GM23338 (cell line): ENCODE measurements at regions not wholly inside any gene's neighbourhood (a gene's known extent, or its start where the extent isn't known, plus 50 kb on each side); places are given as distances from the start of the nearest gene placed in this dataset.
A peak's percentile ranks its signal among the peaks of the same experiment; 100 is the strongest.

ENCODE experiments used
- ATAC-seq: fragments of 200-7000 bp; cut with Tn5 transposase; 3 replicates; pipeline ENCODE4 v1.9.1; 2020
- DNase-seq: peaks from one replicate; pipeline ENCODE4 v3.0.0-alpha.2; 2015; ENCODE audit warnings: low spot score
- H2AFZ ChIP-seq: fragments of 200-600 bp; sonication (generic); 2 replicates; pipeline ENCODE4 v1.8.0; 2016; ENCODE audit warnings: antibody characterized with exemption, mild to moderate bottlenecking, moderate library complexity
- H3F3A ChIP-seq: fragments of 200-600 bp; sonication (generic); replicated peaks from 2 replicates; pipeline ENCODE4 v1.8.0; 2017; ENCODE audit warnings: antibody characterized with exemption, mixed run types, low read depth
- H3K27ac ChIP-seq: fragments of 200-600 bp; sonication (generic); 2 replicates; pipeline ENCODE4 v1.6.1; 2016; ENCODE audit warnings: low read depth
- H3K27me3 ChIP-seq: fragments of 200-600 bp; sonication (generic); 2 replicates; pipeline ENCODE4 v1.8.0; 2016; ENCODE audit warnings: mild to moderate bottlenecking, mixed run types, moderate library complexity; ENCODE audit not compliant: insufficient read depth
- H3K36me3 ChIP-seq: fragments of 200-600 bp; sonication (generic); 2 replicates; pipeline ENCODE4 v1.8.0; 2016; ENCODE audit warnings: mild to moderate bottlenecking; ENCODE audit not compliant: insufficient read depth
- H3K4me1 ChIP-seq: fragments of 200-600 bp; sonication (generic); 2 replicates; pipeline ENCODE4 v1.8.0; 2016; ENCODE audit warnings: mild to moderate bottlenecking, moderate library complexity; ENCODE audit not compliant: insufficient read depth
- H3K4me2 ChIP-seq: fragments of 200-600 bp; sonication (generic); 2 replicates; pipeline ENCODE4 v1.7.1; 2017; ENCODE audit warnings: mixed run types
- H3K4me3 ChIP-seq: fragments of 200-600 bp; sonication (generic); 2 replicates; pipeline ENCODE4 v1.6.1; 2016; ENCODE audit warnings: mixed run types
- H3K79me2 ChIP-seq: fragments of 200-600 bp; sonication (generic); replicated peaks from 2 replicates; pipeline ENCODE4 v1.8.0; 2017; ENCODE audit warnings: mild to moderate bottlenecking; ENCODE audit not compliant: insufficient read depth
- H3K9me2 ChIP-seq: fragments of 200-600 bp; sonication (generic); 2 replicates; pipeline ENCODE4 v1.8.0; 2017; ENCODE audit not compliant: insufficient read depth
- H4K20me1 ChIP-seq: fragments of 200-600 bp; sonication (generic); replicated peaks from 2 replicates; pipeline ENCODE4 v1.8.0; 2017; ENCODE audit warnings: mild to moderate bottlenecking; ENCODE audit not compliant: insufficient read depth
- H3K27ac Mint-ChIP-seq: 2 replicates; pipeline ENCODE4 v1.8.0; 2020; ENCODE audit warnings: inconsistent platforms, mild to moderate bottlenecking, moderate library complexity, mixed read lengths
- H3K27me3 Mint-ChIP-seq: 3 replicates; pipeline ENCODE4 v1.8.0; 2022; ENCODE audit warnings: low read depth, mild to moderate bottlenecking, moderate library complexity, mixed read lengths, inconsistent platforms; ENCODE audit not compliant: insufficient read depth, poor library complexity
- H3K36me3 Mint-ChIP-seq: 3 replicates; pipeline ENCODE4 v1.8.0; 2021; ENCODE audit warnings: low read depth, mild to moderate bottlenecking, inconsistent platforms, moderate library complexity, mixed read lengths
- H3K4me1 Mint-ChIP-seq: 3 replicates; pipeline ENCODE4 v1.8.0; 2020; ENCODE audit warnings: mild to moderate bottlenecking, inconsistent platforms, mixed read lengths
- H3K4me3 Mint-ChIP-seq: 3 replicates; pipeline ENCODE4 v1.8.0; 2021; ENCODE audit warnings: moderate library complexity, mild to moderate bottlenecking, inconsistent platforms, mixed read lengths
- H3K9me3 Mint-ChIP-seq: 3 replicates; pipeline ENCODE4 v1.8.0; 2020; ENCODE audit warnings: moderate library complexity, mild to moderate bottlenecking, inconsistent platforms, mixed read lengths
- CREB1 ChIP-seq: fragments of 250-450 bp; sonication (Bioruptor Pico); IDR thresholded peaks from 2 replicates; pipeline ENCODE4 v1.5.0; 2020; ENCODE audit warnings: low read depth, mild to moderate bottlenecking, moderate library complexity
- EZH2 ChIP-seq: fragments of 200-600 bp; sonication (generic); IDR thresholded peaks from one replicate; pipeline ENCODE4 v1.8.0; 2017; ENCODE audit warnings: antibody characterized with exemption, mild to moderate bottlenecking, low read depth; ENCODE audit not compliant: unreplicated experiment
- JUNB ChIP-seq: IDR thresholded peaks from one replicate; pipeline ENCODE4 v1.6.1; 2016; ENCODE audit warnings: antibody characterized with exemption; ENCODE audit not compliant: unreplicated experiment
- NANOG ChIP-seq: IDR thresholded peaks from 2 replicates; pipeline ENCODE4 v1.6.1; 2016; ENCODE audit warnings: antibody characterized with exemption, borderline replicate concordance
- POLR2AphosphoS5 ChIP-seq: IDR thresholded peaks from 2 replicates; pipeline ENCODE4 v1.6.1; 2016; ENCODE audit warnings: antibody characterized with exemption, low read depth
- ZNF114 ChIP-seq: fragments of 250-450 bp; sonication (Bioruptor Pico); IDR thresholded peaks from 2 replicates; pipeline ENCODE4 v1.5.0; 2020; ENCODE audit warnings: mild to moderate bottlenecking, moderate library complexity
- ZNF331 ChIP-seq: fragments of 250-450 bp; sonication (Bioruptor Pico); IDR thresholded peaks from 2 replicates; pipeline ENCODE4 v1.5.0; 2020; ENCODE audit warnings: low read depth, mild to moderate bottlenecking, moderate library complexity
- TF ChIP-seq, protein P1 (sequence below), 2 experiments: fragments of 200-600 bp in 1 of 2; sonication (generic) in 1 of 2; conservative IDR thresholded peaks; 2 replicates each; pipeline versions ENCODE4 v1.5.1 to v1.6.1; 2016 to 2017; ENCODE audit warnings: antibody characterized with exemption in 2 of 2, low read depth in 2 of 2, mild to moderate bottlenecking in 2 of 2, moderate library complexity in 1 of 2

DNA sequence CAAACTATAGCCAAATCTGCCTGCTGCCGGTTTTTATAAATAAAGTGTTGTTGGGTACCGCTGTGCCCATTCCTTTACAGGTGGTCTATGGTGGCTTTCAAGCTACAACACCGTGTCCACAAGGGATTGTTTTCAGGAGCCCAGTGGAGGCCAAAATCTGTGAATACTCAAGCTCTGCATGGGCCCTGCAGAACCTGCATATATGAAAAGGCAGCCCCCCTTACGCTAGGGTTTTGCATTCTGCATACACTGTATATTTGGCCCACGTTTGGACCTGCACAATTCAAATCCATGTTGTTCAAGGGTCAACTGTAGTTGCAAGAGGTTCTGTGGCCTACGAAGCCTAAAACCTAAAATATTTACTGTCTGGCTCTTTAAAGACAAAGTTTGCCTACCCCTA, 122.2 kb upstream of the TLE3 start:
- Histone ChIP-seq H3K9me2 (no peaks in the 10 kb centered on the region), H3K79me2 (no peaks in the 10 kb centered on the region), H3F3A (no peaks in the 10 kb centered on the region), H3K4me1 (no peaks in the 10 kb centered on the region), H3K27me3 (no peaks in the 10 kb centered on the region), H3K27ac (no peak overlapping the region), H2AFZ (no peak overlapping the region), H4K20me1 (no peaks in the 10 kb centered on the region), H3K4me3 (no peak overlapping the region), H3K36me3 (no peaks in the 10 kb centered on the region), H3K4me2 (no peak overlapping the region)
- no peaks in the 10 kb centered on the region for H3K9me3 Mint-ChIP-seq
- DNase-seq (no peak), ATAC-seq (no peak)
- peaks cover 18% of the 10 kb centered on the region for H3K4me1 Mint-ChIP-seq
- TF ChIP-seq EZH2, result no peak
- TF ChIP-seq, protein P1, sequence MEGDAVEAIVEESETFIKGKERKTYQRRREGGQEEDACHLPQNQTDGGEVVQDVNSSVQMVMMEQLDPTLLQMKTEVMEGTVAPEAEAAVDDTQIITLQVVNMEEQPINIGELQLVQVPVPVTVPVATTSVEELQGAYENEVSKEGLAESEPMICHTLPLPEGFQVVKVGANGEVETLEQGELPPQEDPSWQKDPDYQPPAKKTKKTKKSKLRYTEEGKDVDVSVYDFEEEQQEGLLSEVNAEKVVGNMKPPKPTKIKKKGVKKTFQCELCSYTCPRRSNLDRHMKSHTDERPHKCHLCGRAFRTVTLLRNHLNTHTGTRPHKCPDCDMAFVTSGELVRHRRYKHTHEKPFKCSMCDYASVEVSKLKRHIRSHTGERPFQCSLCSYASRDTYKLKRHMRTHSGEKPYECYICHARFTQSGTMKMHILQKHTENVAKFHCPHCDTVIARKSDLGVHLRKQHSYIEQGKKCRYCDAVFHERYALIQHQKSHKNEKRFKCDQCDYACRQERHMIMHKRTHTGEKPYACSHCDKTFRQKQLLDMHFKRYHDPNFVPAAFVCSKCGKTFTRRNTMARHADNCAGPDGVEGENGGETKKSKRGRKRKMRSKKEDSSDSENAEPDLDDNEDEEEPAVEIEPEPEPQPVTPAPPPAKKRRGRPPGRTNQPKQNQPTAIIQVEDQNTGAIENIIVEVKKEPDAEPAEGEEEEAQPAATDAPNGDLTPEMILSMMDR (conservative IDR thresholded peaks at IDR 0.05; ENCODE audit: low read depth in 2 of 2), result no peak
- TF ChIP-seq CREB1, result no peak
- no peaks in the 10 kb centered on the region for H3K36me3 Mint-ChIP-seq
- H3K4me3 Mint-ChIP-seq, result no peak overlapping the region
- no peaks in the 10 kb centered on the region for H3K27me3 Mint-ChIP-seq
- no peak overlapping the region for H3K27ac Mint-ChIP-seq

DNA sequence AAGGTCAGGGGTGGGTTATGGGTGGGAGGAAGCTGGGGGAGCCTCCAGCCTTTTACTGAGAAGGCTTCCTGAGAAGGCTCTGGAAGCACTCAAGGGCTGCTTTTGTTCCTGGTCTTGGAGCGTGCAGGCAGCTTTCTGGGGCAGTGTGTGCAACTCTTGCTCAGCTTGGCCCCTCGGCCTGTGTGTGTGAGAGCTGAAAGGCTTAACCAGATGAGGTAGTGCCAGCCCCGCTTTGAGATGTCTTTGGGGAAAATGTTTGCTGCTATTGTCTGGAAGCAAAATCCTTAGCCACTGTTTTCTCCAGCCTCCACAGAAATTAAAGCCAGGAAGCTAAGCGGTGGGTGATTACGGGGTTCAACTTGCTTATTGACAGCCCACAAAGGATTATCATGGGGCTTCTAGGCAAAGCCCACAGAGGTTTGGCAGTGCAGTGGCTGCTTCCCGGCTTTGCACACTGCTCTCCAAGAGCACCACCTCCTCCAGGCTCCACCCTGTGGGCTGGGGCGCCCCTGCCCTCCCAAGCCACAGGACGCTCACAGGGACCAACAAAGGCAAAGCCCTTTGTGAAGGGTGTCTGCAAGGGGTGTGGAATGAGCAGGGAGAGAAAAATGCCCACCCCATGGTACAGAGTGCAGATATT, 121.7 kb upstream of the TLE3 start:
- Histone ChIP-seq H2AFZ (no peak overlapping the region), H3K79me2 (no peaks in the 10 kb centered on the region), H3K4me2 (no peak overlapping the region), H3F3A (no peaks in the 10 kb centered on the region), H3K36me3 (no peaks in the 10 kb centered on the region), H4K20me1 (no peaks in the 10 kb centered on the region), H3K27me3 (no peaks in the 10 kb centered on the region), H3K27ac (no peak overlapping the region), H3K4me1 (no peaks in the 10 kb centered on the region), H3K9me2 (no peaks in the 10 kb centered on the region), H3K4me3 (no peak overlapping the region)
- Mint-ChIP-seq H3K27me3 (no peaks in the 10 kb centered on the region), H3K9me3 (no peaks in the 10 kb centered on the region), H3K4me3 (no peak overlapping the region), H3K4me1 (peaks cover 23% of the 10 kb centered on the region), H3K36me3 (no peaks in the 10 kb centered on the region), H3K27ac (no peak overlapping the region)
- ATAC-seq (peak; percentile 91), DNase-seq (no peak)
- no peak for TF ChIP-seq ZNF331 (CRISPR knock-in tag)

DNA sequence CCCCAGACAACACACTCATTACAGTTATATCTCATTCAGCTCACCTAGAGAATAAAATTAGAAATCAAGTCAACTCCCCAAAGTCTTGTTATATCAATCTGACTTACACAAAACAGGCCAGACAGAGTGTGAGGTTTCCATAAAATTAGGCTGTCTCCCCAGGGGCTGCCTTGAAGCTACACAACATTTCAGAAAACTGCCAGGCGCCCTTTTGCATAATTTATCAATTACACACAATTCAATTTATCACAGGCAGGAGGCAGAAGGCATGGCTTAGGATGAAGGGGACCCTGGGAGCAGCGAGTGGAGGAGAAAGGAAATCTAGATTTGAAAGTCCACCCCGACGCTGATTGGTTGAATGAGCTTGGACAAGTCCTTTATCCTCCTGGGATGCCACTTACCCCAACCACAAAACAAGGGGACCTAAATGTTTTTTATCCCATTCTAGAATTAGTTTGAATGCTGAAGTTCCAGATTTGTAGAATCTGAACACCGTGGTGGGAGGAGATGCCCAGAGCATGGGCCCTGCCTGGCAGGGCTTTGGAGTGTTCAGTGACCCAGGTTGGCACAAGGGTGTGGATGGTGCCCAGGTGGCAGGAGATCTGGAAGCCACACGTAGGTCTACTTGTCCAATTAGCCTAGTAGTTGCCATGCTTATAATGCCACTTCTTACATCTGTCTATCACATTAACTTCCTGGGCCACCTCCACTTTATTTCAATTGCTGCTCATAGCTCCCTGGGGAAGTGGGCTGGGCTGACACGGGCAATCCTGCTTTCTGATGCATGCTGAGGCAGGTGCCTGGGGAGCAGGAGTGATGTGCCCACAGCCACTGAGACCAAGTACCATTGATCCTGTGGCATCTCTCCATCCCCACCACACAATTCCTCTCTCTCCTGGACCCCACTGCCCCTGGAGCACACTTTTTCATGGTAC, 119.8 kb upstream of the TLE3 start:
- no peaks in the 10 kb centered on the region for H3K4me1 ChIP-seq
- Mint-ChIP-seq H3K27ac (no peak overlapping the region), H3K4me3 (no peak overlapping the region), H3K4me1 (peaks cover 32% of the 10 kb centered on the region), H3K27me3 (peaks cover under 1% of the 10 kb centered on the region), H3K36me3 (no peaks in the 10 kb centered on the region), H3K9me3 (no peaks in the 10 kb centered on the region)
- H3K27me3 ChIP-seq, result no peaks in the 10 kb centered on the region
- no peaks in the 10 kb centered on the region for H4K20me1 ChIP-seq
- H3K4me3 ChIP-seq, result no peak overlapping the region
- no peak for DNase-seq
- no peak for ATAC-seq
- no peak overlapping the region for H3K27ac ChIP-seq
- H2AFZ ChIP-seq, result no peak overlapping the region
- no peak overlapping the region for H3K4me2 ChIP-seq
- no peaks in the 10 kb centered on the region for H3F3A ChIP-seq
- no peaks in the 10 kb centered on the region for H3K9me2 ChIP-seq
- no peaks in the 10 kb centered on the region for H3K79me2 ChIP-seq
- no peaks in the 10 kb centered on the region for H3K36me3 ChIP-seq
- no peak for TF ChIP-seq POLR2AphosphoS5
- TF ChIP-seq ZNF114 (CRISPR knock-in tag), result no peak
- TF ChIP-seq ZNF331 (CRISPR knock-in tag), result no peak
- TF ChIP-seq JUNB, result no peak
- no peak for TF ChIP-seq NANOG
- TF ChIP-seq, protein P1 (conservative IDR thresholded peaks at IDR 0.05; ENCODE audit: low read depth in 2 of 2), result no peak
